Large intestine (tissue), 3 donors: ENCODE measurements at regions not wholly inside any gene's neighbourhood (a gene's known extent, or its start where the extent isn't known, plus 50 kb on each side); places are given as distances from the start of the nearest gene placed in this dataset.

ENCODE experiments used
- DNase-seq, 2 donors: peaks; one replicate each; pipeline versions ENCODE4 v3.0.0 to v3.0.0-alpha.2; 2013
- H3K27ac ChIP-seq: one replicate; pipeline ENCODE4 v1.5.1; 2013; ENCODE audit warnings: low read length
- H3K27me3 ChIP-seq: 2 replicates; pipeline ENCODE4 v1.6.1; 2013; ENCODE audit warnings: low read length; ENCODE audit not compliant: control insufficient read depth, insufficient read depth
- H3K36me3 ChIP-seq: 2 replicates; pipeline ENCODE4 v1.6.1; 2013; ENCODE audit warnings: low read length; ENCODE audit not compliant: control insufficient read depth, insufficient read depth
- H3K4me1 ChIP-seq: one replicate; pipeline ENCODE4 v1.6.1; 2013; ENCODE audit warnings: low read length; ENCODE audit not compliant: control insufficient read depth, insufficient read depth
- H3K4me3 ChIP-seq: one replicate; pipeline ENCODE4 v1.5.1; 2013; ENCODE audit warnings: low read length
- H3K9me3 ChIP-seq: one replicate; pipeline ENCODE4 v1.6.1; 2013; ENCODE audit warnings: mild to moderate bottlenecking, low read depth, low read length, moderate library complexity; ENCODE audit not compliant: control insufficient read depth
- WGBS: methylation state at CpG from one replicate; pipeline ENCODE4 v1.1.5; 2013; ENCODE audit warnings: low lambda C conversion rate; ENCODE audit not compliant: insufficient coverage; 5-methylcytosine and 5-hydroxymethylcytosine counted together

GRCh38 chr1:115233598-115233997 lies 104.5 kb downstream of the NGF start:
- peaks cover 15% of the 10 kb centered on the region for H3K4me1 ChIP-seq
- no peaks in the 10 kb centered on the region for H3K27me3 ChIP-seq
- H3K27ac ChIP-seq = no peak overlapping the region
- no peaks in the 10 kb centered on the region for H3K36me3 ChIP-seq
- no CpG with 5 or more reads among the region's 5 CpGs for WGBS
- no peak for DNase-seq
- no peaks in the 10 kb centered on the region for H3K9me3 ChIP-seq
- H3K4me3 ChIP-seq = no peak overlapping the region

DNA sequence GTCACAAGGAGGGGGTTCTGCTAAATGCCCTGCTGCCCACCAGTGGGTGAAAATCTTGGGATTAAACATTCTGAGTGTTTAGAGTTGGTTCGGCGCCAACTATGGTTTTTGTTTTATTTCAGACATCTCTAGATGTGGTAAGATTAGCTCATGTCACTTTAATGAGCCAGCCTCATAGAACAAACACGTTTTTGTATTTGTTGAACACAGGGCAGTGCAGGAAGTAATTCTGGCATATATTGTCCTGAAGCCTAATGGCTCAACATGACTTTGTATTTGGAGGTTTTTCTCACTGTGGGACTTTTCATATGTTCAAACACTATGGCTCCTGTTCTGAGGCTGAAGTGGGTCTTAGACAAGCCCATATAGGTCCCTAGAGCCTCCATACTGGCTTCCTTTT lies 107.8 kb downstream of the NGF start:
- H3K27me3 ChIP-seq = no peaks in the 10 kb centered on the region
- no peaks in the 10 kb centered on the region for H3K36me3 ChIP-seq
- no peak overlapping the region for H3K4me3 ChIP-seq
- no CpG with 5 or more reads among the region's 3 CpGs for WGBS
- H3K27ac ChIP-seq = no peak overlapping the region
- peaks cover 24% of the 10 kb centered on the region for H3K4me1 ChIP-seq
- no peaks in the 10 kb centered on the region for H3K9me3 ChIP-seq
- DNase-seq = no peak

DNA sequence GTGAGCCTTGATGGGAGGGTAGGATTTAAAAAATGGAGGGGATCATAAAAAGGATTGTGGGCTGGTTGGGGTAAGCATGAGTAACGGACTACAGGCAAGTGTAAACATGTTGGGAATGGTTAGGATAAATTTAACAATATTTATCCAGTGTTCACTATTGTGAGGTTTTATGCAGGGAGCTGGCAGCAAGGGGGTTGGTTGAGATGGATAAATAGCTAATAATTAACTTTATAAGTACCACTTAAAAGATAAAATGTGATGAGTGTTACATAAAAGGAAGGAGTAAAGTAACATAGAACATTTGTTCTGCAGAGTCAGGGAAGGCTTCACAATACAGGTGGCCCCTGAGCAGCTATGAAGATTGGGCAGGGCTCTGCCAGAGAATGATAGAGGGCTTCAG lies 109.0 kb downstream of the NGF start:
- WGBS = 40% methylated on average over 1 of the region's 1 CpG
- DNase-seq = peak; percentile 39 to 87
- no peaks in the 10 kb centered on the region for H3K27me3 ChIP-seq
- no peaks in the 10 kb centered on the region for H3K9me3 ChIP-seq
- H3K4me1 ChIP-seq = peaks cover 24% of the 10 kb centered on the region
- H3K27ac ChIP-seq = peak overlapping the region; percentile 39
- no peak overlapping the region for H3K4me3 ChIP-seq
- H3K36me3 ChIP-seq = no peaks in the 10 kb centered on the region

- H3K9me3 ChIP-seq = no peaks in the 10 kb centered on the region
- H3K27ac ChIP-seq = peak overlapping the region; percentile 34
- 80% methylated on average over 4 of the region's 4 CpGs for WGBS
- DNase-seq = no peak
- peaks cover 24% of the 10 kb centered on the region for H3K4me1 ChIP-seq
- no peaks in the 10 kb centered on the region for H3K27me3 ChIP-seq
- H3K36me3 ChIP-seq = no peaks in the 10 kb centered on the region
- no peak overlapping the region for H3K4me3 ChIP-seq
Measured at GRCh38 chr1:115228191-115228590, 109.9 kb downstream of the NGF start.

DNA sequence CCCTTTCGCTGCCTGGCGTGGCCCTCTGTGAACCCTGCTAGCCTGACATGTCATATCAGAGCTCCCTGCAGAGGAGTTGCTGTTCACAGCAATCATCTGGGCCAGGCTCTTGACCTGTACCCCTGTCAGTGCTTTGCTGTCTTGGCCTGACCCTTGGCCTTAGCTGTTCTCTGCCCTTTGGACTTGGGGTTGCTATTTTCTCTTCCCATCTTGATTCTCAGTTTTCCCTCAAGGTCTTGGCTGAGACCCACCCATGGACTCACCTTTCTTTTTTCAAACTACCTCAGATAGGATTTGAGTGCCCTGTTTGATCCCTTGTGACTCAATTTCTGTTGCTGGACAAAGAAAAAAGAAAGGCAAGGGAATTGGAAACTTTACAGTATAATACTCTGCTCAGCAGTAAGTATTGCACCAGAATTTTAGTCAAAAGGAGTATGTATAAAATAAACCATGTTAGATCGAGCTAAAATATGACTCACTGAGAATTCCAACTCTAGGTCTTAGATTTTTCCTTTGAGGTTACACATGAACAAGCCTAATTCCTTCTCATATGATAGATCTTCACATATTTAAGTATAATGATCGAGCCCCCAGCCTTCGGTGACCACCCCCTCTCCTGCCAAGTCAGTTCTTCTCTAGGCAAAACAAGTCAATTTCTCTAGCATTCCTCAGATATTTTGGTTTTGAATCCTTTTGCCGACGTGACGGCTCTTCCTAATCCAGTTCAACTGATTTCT lies 110.5 kb downstream of the NGF start:
- no peak overlapping the region for H3K4me3 ChIP-seq
- H3K36me3 ChIP-seq = no peaks in the 10 kb centered on the region
- 94% methylated on average over 6 of the region's 8 CpGs for WGBS
- DNase-seq = peak in 1 of 2 donors; percentile 52
- no peaks in the 10 kb centered on the region for H3K9me3 ChIP-seq
- no peak overlapping the region for H3K27ac ChIP-seq
- H3K27me3 ChIP-seq = no peaks in the 10 kb centered on the region
- H3K4me1 ChIP-seq = peaks cover 24% of the 10 kb centered on the region

DNA sequence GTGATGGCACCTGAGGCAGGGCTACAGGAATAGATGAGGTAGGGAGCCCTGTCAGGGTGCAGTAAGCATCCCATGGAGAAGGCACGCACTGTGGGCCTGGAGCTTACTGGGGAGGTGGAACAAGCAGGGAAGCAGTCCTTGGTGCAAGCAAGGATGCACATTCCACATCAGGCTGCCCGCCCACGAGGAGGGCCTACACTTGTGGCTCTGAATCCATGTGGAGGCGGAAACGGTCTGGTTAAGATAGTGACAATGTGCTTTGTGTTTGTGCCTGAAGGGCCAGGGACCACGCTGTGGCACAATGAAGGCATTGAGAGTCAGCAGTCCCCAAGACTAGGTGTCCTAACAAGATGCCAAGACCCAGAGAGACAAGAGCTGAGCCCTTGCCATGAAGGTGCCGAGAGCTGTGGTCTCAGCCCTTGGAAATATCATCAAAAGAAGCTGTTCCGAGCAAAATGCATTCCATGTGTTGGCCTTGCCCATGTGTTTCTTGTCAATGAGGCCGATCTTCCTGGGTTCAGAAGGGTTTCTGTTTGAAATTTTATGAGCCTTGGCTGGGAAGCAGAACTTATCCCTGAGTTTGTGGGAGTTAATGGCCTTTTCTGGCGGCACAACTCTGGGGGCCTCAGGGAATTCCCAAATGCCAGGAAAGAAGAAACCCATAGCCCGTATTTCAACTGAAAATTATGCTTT lies 111.9 kb downstream of the NGF start:
- Histone ChIP-seq H3K27me3 (no peaks in the 10 kb centered on the region), H3K9me3 (no peaks in the 10 kb centered on the region), H3K4me1 (peaks cover 24% of the 10 kb centered on the region), H3K36me3 (no peaks in the 10 kb centered on the region), H3K27ac (no peak overlapping the region), H3K4me3 (no peak overlapping the region)
- no peak for DNase-seq
- 100% methylated on average over 2 of the region's 11 CpGs for WGBS

DNA sequence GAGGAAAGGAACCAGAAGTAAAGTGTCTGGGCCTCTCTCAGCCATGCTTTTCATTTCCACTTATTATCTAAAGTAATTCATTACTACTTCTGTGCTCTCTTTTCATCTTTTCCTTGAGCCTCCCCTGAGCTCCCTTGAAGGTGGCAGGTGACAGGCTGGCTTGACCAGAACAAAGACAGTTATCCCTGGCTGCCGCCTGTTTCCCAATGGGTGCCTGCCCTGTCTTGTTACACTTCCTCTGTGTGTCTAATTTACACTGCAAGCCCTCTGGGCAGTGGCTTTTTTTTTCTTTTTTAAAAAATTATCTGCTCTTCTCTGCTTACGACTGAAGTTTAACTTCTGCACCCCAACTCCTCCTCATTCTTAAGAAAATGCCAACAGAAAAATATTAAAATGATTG lies 113.4 kb downstream of the NGF start:
- H3K27ac ChIP-seq = no peak overlapping the region
- H3K9me3 ChIP-seq = no peaks in the 10 kb centered on the region
- DNase-seq = no peak
- WGBS = 92% methylated on average over 1 of the region's 2 CpGs
- H3K4me1 ChIP-seq = peaks cover 17% of the 10 kb centered on the region
- H3K4me3 ChIP-seq = no peak overlapping the region
- no peaks in the 10 kb centered on the region for H3K36me3 ChIP-seq
- no peaks in the 10 kb centered on the region for H3K27me3 ChIP-seq

DNA sequence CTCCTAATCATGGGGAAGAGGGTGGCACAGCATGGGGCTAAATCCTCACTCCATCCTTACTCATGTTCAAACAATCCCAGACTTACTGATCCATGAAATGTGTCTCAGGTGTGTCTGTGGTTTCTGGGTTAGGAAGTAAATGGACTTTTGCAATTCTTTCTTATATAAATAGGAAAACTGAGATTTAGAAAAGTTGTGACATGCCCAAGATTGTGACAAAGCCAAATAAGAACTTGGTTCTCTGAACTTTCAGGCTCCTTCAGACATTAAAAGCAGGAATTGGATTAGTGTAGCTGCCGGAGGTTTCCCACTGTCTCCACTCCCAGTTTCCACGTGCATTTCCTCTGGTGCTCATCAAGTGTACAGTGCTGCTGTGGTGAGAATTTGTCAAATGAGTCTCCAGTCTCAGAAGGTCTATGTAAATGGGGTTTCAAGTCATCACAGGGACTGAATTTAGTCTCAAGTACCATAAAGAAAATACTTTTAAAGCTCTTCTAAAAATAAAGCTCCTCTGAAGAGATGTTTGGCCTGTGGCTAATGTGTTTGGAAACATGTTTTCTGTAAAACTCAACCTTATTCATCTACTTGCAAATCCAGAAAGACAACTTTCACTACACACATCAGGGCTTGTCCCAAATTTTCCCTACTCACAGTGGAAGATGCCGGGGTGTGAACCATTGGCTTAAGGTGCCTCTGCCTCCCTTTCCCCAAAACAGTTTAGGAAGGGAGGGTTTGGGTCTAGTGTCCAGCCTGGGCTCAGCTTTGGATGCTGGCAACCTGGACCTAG lies 115.2 kb downstream of the NGF start:
- Histone ChIP-seq H3K27ac (no peak overlapping the region), H3K4me1 (peaks cover 5% of the 10 kb centered on the region), H3K4me3 (no peak overlapping the region), H3K36me3 (no peaks in the 10 kb centered on the region), H3K27me3 (no peaks in the 10 kb centered on the region), H3K9me3 (no peaks in the 10 kb centered on the region)
- DNase-seq = no peak
- no CpG with 5 or more reads among the region's 3 CpGs for WGBS

- H3K36me3 ChIP-seq = no peaks in the 10 kb centered on the region
- H3K27me3 ChIP-seq = no peaks in the 10 kb centered on the region
- WGBS = 100% methylated on average over 1 of the region's 17 CpGs
- H3K4me3 ChIP-seq = no peak overlapping the region
- H3K9me3 ChIP-seq = no peaks in the 10 kb centered on the region
- no peak overlapping the region for H3K27ac ChIP-seq
- no peak for DNase-seq
- H3K4me1 ChIP-seq = peaks cover 7% of the 10 kb centered on the region
Measured at GRCh38 chr1:115220340-115221270, 117.4 kb downstream of the NGF start.

DNA sequence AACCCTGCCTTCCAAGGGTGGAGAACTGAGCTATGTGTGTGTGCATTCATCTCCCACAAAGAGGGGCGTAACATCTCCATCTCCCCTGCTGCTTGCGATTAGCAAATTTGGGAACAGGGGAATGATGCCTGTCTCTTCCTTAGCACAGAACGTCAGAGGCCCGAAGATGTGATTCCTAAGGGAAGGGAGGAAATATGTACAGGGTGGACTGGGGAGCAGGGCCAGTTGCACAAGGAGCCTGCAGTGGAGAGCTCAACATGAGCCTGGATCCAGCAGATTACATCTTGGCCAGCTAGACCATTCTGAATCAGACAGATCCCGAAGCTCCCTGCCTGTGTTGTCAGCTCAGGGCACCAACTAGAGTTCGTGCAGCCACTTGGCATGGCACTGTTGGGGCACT lies 118.1 kb downstream of the NGF start:
- no CpG with 5 or more reads among the region's 6 CpGs for WGBS
- no peaks in the 10 kb centered on the region for H3K9me3 ChIP-seq
- no peak for DNase-seq
- no peaks in the 10 kb centered on the region for H3K27me3 ChIP-seq
- no peak overlapping the region for H3K4me3 ChIP-seq
- no peaks in the 10 kb centered on the region for H3K36me3 ChIP-seq
- H3K27ac ChIP-seq = no peak overlapping the region
- peaks cover 7% of the 10 kb centered on the region for H3K4me1 ChIP-seq
